ENCODE measurements at regions not wholly inside any gene's neighbourhood (a gene's known extent, or its start where the extent isn't known, plus 50 kb on each side); places are given as distances from the start of the nearest gene placed in this dataset.

GRCh38 chr11:37595845-37596244 lies 997.8 kb upstream of the RAG2 start:
- TF ChIP-seq POLR2A (IDR thresholded peaks at IDR 0.05) (no peak), CTCF (IDR thresholded peaks at IDR 0.05) (no peak), POLR2AphosphoS5 (IDR thresholded peaks at IDR 0.05) (no peak), EP300 (IDR thresholded peaks at IDR 0.05) (no peak)
- Histone ChIP-seq H3K4me1 (no peaks in the 10 kb centered on the region), H3K4me3 (no peak overlapping the region), H3K27me3 (no peaks in the 10 kb centered on the region), H3K27ac (no peak overlapping the region), H3K36me3 (no peaks in the 10 kb centered on the region), H3K9me3 (peaks cover 0 to 5% (median 3%) of the 10 kb centered on the region in 4 donors)
- 7 to 77% (median 46%) methylated on average over 1 of the region's 1 CpG for WGBS, 5 donors
- DNase-seq = no peak
- intact Hi-C loops (cut with DNase I; ENCODE audit: low total_unique reads) = no loop called here

GRCh38 chr11:37574361-37574760 lies 976.3 kb upstream of the RAG2 start:
- Histone ChIP-seq H3K36me3 (no peaks in the 10 kb centered on the region), H3K4me3 (no peak overlapping the region), H3K27ac (no peak overlapping the region), H3K27me3 (no peaks in the 10 kb centered on the region), H3K9me3 (peaks cover 0 to 16% (median 6%) of the 10 kb centered on the region in 4 donors), H3K4me1 (no peaks in the 10 kb centered on the region)
- DNase-seq = no peak
- intact Hi-C loops (cut with DNase I; ENCODE audit: low total_unique reads) = no loop called here
- 60 to 95% (median 88%) methylated on average over 1 of the region's 1 CpG for WGBS, 5 donors
- TF ChIP-seq POLR2A (IDR thresholded peaks at IDR 0.05) = no peak
- TF ChIP-seq POLR2AphosphoS5 (IDR thresholded peaks at IDR 0.05) = no peak
- no peak for TF ChIP-seq EP300 (IDR thresholded peaks at IDR 0.05)
- no peak for TF ChIP-seq CTCF (IDR thresholded peaks at IDR 0.05)

- Histone ChIP-seq H3K4me3 (no peak overlapping the region), H3K27ac (no peak overlapping the region), H3K36me3 (no peaks in the 10 kb centered on the region), H3K9me3 (peaks cover 0 to 4% (median 2%) of the 10 kb centered on the region in 4 donors), H3K27me3 (no peaks in the 10 kb centered on the region), H3K4me1 (no peaks in the 10 kb centered on the region)
- DNase-seq = no peak
- intact Hi-C loops (cut with DNase I; ENCODE audit: low total_unique reads) = no loop called here
- 39 to 48% (median 42%) methylated on average over 1 of the region's 1 CpG for WGBS, 5 donors
- no peak for TF ChIP-seq CTCF (IDR thresholded peaks at IDR 0.05)
- no peak for TF ChIP-seq EP300 (IDR thresholded peaks at IDR 0.05)
- no peak for TF ChIP-seq POLR2AphosphoS5 (IDR thresholded peaks at IDR 0.05)
- TF ChIP-seq POLR2A (IDR thresholded peaks at IDR 0.05) = no peak
These were observed 974.6 kb upstream of the RAG2 start for GRCh38 chr11:37572491-37573171.

GRCh38 chr11:37571246-37571645 lies 973.2 kb upstream of the RAG2 start:
- intact Hi-C loops (cut with DNase I; ENCODE audit: low total_unique reads) = no loop called here
- Histone ChIP-seq H3K9me3 (no peaks in the 10 kb centered on the region), H3K36me3 (no peaks in the 10 kb centered on the region), H3K4me1 (no peaks in the 10 kb centered on the region), H3K27me3 (no peaks in the 10 kb centered on the region), H3K4me3 (no peak overlapping the region), H3K27ac (no peak overlapping the region)
- 45 to 57% (median 51%) methylated on average over 2 of the region's 2 CpGs for WGBS, 5 donors
- DNase-seq = no peak
- TF ChIP-seq CTCF (IDR thresholded peaks at IDR 0.05) = no peak
- TF ChIP-seq POLR2AphosphoS5 (IDR thresholded peaks at IDR 0.05) = no peak
- no peak for TF ChIP-seq EP300 (IDR thresholded peaks at IDR 0.05)
- no peak for TF ChIP-seq POLR2A (IDR thresholded peaks at IDR 0.05)

Measured in stomach (tissue), 8 donors.